ENCODE measurements at regions not wholly inside any gene's neighbourhood (a gene's known extent, or its start where the extent isn't known, plus 50 kb on each side); places are given as distances from the start of the nearest gene placed in this dataset.
"Not testable (repeated sequence)": the region's sequence is repeated elsewhere in the genome, so short reads cannot be mapped to it uniquely, and the experiment has no call there.

GRCh38 chr1:143610196-143610595 lies 361.6 kb downstream of the FAM72C start:
- no peak for DNase-seq (ENCODE audit: low read depth)

DNA sequence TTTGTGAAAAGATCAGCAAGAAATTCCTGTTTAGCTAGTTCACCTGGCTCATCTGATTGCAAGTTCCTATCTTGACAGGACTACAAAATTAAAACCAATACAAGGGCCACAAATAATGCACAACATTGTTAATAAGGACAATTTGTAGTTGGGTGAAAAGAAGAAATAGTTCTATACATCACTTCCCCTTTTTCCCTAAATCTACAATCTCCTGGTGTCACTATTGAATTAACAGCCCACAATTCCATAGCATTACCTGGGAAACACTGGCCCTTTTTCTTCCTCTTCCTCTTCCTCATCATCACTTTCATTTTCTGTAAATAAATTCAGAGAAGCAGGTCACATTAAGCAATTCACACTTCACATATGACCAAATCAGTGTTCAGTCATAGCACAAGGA lies 366.9 kb downstream of the FAM72C start:
- DNase-seq (ENCODE audit: low read depth), result no peak

GRCh38 chr1:143584508-143584907 lies 387.3 kb downstream of the FAM72C start:
- DNase-seq (ENCODE audit: low read depth), result no peak

GRCh38 chr1:143574891-143575520 lies 396.8 kb downstream of the FAM72C start:
- DNase-seq (ENCODE audit: low read depth), result no peak

DNA sequence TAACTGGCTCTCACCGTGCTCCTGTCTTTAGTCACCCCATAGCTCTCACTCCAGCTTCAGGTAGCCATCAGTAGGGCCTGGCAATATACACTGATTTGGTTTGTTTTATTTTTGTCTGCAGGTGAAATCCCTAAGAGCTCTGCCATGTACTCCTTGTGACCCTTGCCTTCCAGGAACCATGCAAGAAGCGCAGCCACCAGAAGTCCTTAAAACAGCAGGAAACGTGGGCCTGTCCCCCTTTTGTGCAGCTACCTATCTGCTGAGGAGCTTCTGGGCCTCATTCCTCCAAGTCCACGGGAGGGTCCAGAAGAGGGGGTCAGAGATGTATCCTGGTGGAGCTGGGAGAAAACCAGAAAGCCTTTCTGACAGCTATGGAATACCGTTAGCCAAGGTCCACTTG lies 399.1 kb downstream of the FAM72C start:
- DNase-seq (ENCODE audit: low read depth), result not testable (repeated sequence)

DNA sequence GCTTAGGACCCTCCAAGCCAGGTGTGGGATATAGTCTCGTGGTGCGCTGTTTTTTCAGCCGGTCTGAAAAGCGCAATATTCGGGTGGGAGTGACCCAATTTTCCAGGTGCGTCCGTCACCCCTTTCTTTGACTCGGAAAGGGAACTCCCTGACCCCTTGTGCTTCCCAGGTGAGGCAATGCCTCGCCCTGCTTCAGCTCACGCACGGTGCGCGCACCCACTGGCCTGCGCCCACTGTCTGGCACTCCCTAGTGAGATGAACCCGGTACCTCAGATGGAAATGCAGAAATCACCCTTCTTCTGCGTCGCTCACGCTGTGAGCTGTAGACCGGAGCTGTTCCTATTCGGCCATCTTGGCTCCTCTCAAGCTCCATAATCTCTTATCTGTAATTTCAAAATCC lies 408.0 kb downstream of the FAM72C start:
- not testable (repeated sequence) for DNase-seq (ENCODE audit: low read depth)

GRCh38 chr1:143553627-143554026 lies 418.2 kb downstream of the FAM72C start:
- DNase-seq (ENCODE audit: low read depth), result no peak

GRCh38 chr1:143504703-143505102 lies 467.1 kb downstream of the FAM72C start:
- not testable (repeated sequence) for DNase-seq (ENCODE audit: low read depth)

DNA sequence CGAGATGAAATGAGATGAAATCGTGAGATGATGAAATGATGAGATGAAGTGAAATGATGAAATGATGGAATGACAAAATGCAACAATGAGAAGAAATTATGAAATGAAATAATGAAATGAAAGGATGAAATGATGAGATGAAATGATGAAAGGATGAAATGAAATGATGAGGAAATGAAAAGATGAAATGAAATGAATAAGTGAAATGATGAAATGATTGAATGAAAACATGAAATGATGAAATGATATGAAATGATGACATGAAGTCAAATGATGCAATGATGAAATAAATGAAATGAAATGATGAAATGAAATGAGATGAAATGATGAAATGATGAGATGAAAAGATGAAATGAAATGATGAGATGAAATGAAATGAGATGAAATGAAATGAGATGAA lies 467.7 kb downstream of the FAM72C start:
- not testable (repeated sequence) for DNase-seq (ENCODE audit: low read depth)

DNA sequence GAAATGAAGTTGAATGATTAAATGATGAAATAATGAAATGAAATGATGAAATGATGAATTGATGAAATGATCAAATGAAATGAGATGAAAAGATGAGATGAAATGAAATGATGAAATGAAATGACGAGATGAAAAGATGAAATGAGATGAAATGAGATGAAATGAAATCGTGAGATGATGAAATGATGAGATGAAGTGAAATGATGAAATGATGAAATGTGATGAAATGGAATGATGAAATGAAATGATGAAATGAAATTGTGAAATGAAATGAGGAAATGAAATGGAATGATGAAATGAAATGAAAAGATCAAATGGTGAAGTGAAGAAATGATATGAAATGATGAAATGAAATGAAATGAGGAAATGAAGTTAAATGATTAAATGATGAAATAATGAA lies 468.7 kb downstream of the FAM72C start:
- not testable (repeated sequence) for DNase-seq (ENCODE audit: low read depth)

DNA sequence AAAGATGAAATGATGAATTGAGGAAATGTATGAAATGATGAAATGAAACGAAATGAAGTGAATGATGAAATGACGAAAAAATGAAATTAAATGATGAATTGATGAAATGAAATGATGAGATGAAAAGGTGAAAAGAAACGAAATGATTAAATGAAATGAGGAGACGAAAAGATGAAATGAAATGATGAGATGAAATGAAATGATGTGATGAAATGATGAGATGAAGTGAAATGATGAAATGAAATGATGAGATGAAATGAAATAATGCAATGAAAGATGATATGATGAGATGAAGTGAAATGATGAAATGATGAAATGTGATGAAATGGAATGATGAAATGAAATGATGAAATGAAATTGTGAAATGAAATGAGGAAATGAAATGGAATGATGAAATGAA lies 469.7 kb downstream of the FAM72C start:
- DNase-seq (ENCODE audit: low read depth), result not testable (repeated sequence)

DNA sequence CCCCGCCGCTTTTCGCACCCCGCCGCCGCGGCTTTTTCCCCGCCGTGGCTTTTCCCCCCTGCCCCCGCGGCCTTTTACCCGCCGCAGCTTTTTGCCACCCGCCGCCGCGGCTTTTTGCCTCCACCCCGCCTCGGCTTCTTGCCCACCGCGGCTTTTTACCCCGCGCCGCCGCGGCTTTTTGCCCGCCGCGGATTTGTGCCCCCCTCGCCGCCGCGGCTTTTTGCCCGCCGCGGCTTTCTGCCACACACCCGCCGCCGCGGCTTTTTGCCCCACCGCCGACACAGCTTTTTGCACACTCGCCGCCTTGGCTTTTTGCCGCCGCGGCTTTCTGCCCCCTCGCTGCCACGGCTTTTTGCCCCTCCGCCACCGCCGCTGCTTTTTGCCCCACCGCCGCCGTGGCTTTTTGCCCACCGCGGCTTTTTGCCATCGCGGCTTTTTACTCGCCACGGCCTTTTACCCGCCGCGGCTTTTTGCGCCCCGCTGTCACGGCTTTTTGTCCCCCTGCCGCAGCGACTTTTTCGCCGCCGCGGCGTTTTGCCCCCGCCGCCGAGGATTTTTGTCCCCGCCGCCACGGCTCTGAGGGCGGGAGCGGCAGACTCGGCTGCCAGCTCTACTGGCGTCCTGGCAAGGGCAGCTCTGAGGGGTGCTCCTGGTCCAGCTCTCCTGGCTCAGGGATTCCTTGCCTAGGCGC lies 473.6 kb downstream of the FAM72C start:
- DNase-seq (ENCODE audit: low read depth), result not testable (repeated sequence)

- no peak for DNase-seq (ENCODE audit: low read depth)
Observed at GRCh38 chr1:143497374-143497747, 474.4 kb downstream of the FAM72C start.

GRCh38 chr1:143496526-143497373 lies 475.0 kb downstream of the FAM72C start:
- not testable (repeated sequence) for DNase-seq (ENCODE audit: low read depth)

Measured in EH (cell line).